Sciatic nerve (tissue), 2 donors: ENCODE measurements at regions not wholly inside any gene's neighbourhood (a gene's known extent, or its start where the extent isn't known, plus 50 kb on each side); places are given as distances from the start of the nearest gene placed in this dataset. TPM values are rescaled to one million over a fixed set of nuclear protein-coding genes. Genes with fewer than 3 reads are reported as not detected.

Experiments
- ATAC-seq: fragments of 200-7000 bp; cut with Tn5 transposase; one replicate; pipeline ENCODE4 v1.9.1; 2020; ENCODE audit warnings: mild to moderate bottlenecking, moderate library complexity
- DNase-seq: peaks from one replicate; pipeline ENCODE4 v3.0.0-alpha.2; 2020; ENCODE audit warnings: low spot score
- intact Hi-C: fragments of 100-400 bp; cut with DNase I; formaldehyde crosslinking; loops from one replicate; pipeline ENCODE4 v1.14.2; 2022
- microRNA-seq: library from miRNA; unstranded; fragments of <30 nt; microRNA quantifications from one replicate; pipeline ENCODE4 v1.2.0, GENCODE V29; 2020
- donor health status: DM: no; HTN: no; CAD: no.
- donor health status: DM: no; HTN: no; CAD: no.

DNA sequence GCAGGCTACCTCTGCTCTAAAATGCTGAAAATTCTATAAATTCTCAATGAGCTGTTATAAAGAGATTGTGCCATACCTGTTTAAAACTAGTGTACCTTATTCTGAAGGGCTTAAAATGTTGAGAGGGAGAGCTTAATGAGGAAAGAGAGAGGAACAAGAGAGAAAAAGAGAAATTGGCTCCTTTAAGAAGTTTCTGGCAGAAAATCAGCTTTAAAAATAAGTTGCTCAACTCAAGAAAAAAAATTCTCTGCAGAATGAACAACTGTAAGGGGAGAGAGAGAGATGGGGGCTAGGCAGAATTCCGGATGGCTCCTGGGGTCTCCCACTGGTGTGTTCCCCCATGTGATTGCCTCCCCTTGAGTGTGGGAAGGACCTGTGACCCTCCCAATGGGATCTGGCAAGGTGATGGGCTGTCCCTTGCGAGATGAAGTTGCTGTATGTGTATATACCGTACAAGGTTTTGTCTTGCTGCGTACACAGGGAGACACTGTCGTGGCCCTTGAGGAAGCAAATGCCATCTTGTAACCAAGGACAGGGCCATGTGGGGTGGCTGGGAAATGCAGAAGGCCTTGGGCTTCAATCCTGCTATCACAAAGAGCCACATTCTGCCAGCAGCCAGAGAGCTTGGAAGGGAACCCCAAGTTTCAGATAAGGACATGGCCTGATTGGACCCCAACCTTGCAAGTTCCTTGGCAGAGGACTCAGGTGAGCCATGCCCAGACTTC is 64.3 kb upstream of the S1PR3 start:
- intact Hi-C loops = no loop called here
- peak; percentile 37 for ATAC-seq
- no peak for DNase-seq

DNA sequence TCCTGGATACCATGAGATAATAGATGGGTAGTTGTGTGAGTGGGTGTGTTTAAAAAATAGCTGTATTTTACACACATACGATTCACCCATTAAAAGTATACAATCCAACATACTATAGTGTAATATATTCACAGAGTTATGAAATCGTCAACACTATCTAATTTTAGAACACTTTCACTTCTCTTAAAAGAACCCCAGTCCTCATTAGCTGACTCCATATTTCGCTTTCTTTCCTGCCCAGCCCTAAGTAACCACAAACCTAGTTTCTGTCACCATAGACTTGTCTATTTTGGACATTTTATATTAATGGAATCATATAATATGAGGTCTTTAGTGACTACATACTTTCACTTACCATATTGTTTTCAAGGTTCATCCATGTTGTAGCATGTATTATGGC is 63.8 kb upstream of the S1PR3 start:
- ATAC-seq = peak; percentile 29
- intact Hi-C loops = no loop called here

DNA sequence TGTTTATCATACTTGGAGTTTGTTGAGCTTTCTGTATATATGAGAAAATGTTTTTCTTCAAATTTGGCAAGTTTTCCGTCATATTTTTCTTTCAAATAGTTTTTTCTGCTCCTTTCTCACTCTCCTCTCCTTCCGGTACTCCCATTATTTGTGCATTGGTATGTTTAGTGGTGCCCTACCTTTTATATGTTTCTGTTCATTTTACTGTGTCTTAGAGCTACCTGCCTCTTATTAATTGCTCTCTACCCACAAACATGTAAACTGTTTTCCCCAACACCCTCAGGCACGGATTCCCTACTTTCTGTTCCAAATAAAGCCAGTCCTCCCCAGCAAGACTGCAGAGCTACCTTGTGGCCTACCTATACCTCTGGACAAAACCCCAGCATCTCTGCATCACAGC is 60.6 kb upstream of the S1PR3 start:
- intact Hi-C loops = no loop called here
- no peak for ATAC-seq
- no peak for DNase-seq

More for the DNA sequence above, 63.8 kb upstream of the S1PR3 start:
- no peak for DNase-seq

DNA sequence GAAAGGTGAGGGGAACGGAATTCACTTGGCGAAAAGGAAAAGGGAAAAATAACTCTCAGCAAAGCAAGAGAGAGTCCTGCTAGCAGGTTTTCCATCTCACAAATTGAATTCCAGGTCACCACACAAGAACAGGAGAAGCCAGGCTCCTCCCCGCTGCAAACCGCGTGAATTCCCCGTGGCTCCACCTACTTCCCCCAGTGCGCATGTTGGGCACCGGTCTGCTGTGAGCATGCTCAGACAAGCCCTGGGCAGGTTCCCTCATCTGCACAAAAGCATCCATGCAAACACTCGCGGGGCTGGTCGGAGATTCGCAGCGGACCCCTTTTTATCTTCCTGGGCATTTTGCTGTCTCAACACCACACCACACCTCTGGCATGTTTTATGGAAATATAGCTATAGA is 58.5 kb upstream of the S1PR3 start:
- intact Hi-C loops = no loop called here
- no peak for ATAC-seq

DNA sequence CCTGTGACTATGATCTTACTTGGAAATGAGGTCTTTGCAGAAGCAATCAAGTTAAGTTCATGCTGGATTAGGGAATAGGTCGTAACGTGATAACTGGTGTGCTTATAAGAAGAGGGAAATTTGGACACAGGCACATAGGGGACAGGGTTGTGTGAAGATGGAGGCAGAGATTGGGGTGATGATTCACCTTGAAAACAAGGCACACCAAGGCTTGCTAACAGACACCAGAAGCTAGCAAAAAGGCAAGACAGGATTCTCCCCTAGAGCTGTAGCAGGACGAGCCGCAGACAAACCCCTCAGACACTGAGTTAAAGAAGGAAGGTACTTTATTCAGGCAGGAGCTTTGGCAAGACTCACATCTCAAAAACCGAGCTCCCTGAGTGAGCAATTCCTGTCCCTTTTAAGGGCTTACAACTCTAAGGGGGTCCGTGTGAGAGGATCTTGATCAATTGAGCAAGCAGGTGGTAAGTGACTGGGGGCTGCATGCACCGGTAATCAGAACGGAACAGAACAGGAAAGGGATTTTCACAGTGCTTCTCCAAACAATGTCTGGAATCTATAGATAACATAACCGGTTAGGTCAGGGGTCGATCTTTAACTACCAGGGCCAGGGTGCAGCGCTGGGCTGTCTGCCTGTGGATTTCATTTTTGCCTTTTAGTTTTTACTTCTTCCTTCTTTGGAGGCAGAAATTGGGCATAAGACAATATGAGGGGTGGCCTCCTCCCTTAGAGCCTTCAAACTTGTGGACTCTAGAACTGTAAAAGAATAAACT is 57.5 kb upstream of the S1PR3 start:
- DNase-seq = no peak
- intact Hi-C loops = no loop called here
- no peak for ATAC-seq

More for the DNA sequence above, 58.5 kb upstream of the S1PR3 start:
- no peak for DNase-seq

DNA sequence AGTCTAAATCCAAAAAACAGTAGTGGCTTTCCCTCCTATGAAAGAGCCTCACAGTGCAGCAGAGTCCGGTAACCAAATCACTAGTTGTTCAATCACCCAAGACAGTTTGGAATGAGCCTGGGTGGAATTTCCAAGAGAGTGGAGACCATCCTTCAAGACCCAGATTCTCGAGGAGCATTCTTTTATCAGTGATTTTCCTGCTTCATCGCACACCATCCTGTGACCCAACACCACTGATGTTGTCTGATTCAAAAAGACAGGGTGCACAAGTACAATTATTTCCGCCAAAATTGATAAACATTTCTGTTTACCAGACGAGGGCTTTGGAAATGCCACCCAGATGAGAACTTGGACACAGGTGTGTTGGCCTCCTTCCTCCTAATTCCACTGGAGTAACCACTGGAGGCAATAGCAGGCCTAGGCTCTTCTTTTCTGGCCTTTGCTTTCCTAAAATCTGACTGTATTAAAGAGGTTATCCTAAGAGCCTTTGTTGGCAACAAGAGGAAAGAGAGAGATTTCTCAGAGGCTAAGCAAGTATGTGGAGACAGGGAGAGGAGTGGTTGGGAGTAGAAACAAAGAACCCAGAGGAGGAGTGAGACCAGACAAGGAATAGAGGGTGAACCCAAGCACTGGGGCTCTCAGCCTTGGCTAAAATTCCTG is 56.3 kb upstream of the S1PR3 start:
- intact Hi-C loops = no loop called here
- ATAC-seq (peak; percentile 33), DNase-seq (no peak)

DNA sequence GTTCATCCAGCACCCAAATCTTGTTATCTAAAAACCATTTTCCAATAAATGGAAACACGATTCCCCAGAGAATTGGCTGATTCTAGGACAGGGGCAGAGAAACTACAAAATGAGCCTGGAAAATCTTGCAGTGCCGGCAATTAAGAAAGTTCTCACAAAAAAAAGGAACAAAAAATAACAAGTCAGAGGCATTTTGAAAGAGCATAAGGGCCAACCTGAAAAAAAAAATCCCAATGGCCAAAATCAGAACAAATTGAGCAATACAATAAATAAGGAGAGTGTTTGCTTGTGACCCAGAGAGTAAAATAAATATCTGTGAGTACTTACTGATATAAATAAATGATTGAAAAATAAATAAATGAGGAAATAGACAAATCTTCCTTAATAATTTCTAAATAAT is 55.1 kb upstream of the S1PR3 start:
- intact Hi-C loops = no loop called here
- DNase-seq (no peak), ATAC-seq (peak; percentile 89)

DNA sequence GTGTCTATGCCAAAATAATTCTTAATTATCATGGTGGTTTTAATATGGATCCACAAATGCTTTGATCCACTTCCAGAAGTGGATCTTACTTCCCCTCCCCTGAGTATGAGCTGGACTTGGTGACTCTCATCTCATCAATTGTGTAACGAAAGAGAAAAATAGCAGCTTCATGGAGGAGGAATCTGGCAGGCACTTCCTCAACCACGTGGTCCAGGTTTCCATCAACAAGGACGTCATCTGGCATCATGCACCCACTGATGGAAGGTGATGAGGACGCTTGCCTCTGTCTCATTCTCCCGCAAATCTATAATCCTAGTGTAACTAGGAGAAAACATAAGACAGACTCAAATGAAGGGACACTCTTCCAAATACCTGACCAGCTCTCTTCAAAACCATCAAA is 54.6 kb upstream of the S1PR3 start:
- peak; percentile 74 for DNase-seq
- intact Hi-C loops = no loop called here
- peak; percentile 96 for ATAC-seq

DNA sequence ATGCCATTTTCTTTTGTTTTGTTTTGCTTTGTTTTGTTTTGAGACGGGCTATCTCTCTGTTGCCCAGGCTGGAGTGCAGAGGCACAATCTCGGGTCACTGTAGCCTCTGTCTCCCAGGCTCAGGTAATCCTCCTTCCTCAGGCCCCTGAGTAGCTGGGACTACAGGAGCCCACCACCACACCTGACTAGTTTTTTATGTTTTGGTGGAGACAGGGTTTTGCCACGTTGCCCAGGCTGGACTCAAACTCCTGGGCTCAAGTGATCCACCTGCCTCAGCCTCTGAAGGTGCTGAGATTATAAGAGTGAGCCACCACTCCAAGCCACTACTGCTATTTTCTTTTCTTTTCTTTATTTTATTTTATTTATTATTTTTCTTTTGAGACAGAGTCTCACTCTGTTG is 54.0 kb upstream of the S1PR3 start:
- DNase-seq = no peak
- ATAC-seq = no peak
- intact Hi-C loops = no loop called here

DNA sequence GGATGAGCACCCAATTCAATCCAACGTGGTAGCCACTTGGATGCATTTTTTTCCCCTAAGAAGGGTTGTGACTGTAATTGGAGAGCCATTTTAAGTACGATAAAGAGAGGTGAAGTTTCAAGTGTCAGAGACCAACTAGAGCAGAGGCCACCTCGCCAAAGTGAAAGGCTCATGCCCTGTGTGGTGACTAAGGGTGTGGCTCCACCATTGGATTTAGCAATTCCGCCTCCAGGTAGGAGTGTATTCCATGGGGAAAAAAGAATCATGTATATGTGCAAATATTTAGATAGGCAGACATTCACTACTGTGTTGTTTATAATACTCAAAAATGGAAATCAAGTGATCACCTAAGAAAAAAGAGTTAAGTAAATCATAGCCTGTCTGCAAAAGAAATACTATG is 53.1 kb upstream of the S1PR3 start:
- no peak for ATAC-seq
- no peak for DNase-seq
- intact Hi-C loops = no loop called here

Small RNAs in the stretch of these regions (microRNA-seq; reads per million reads assigned to microRNA genes)
- gene MIR4289 = not detected
